Small intestine (tissue), 7 donors: ENCODE measurements at regions not wholly inside any gene's neighbourhood (a gene's known extent, or its start where the extent isn't known, plus 50 kb on each side); places are given as distances from the start of the nearest gene placed in this dataset.
A peak's percentile ranks its signal among the peaks of the same experiment; 100 is the strongest.

Experiments
- DNase-seq, 2 donors: peaks; one replicate each; pipeline versions ENCODE4 v3.0.0 to v3.0.0-alpha.2; 2013
- FAIRE-seq: peaks from 2 replicates; lab custom pipeline; 2012; peaks lifted over from hg19 to GRCh38; lab: Jason Lieb, UNC
- H3K27ac ChIP-seq, 3 donors: one replicate each; pipeline ENCODE4 v1.5.1; 2013; ENCODE audit warnings: low read length in 2 of 3, mild to moderate bottlenecking in 2 of 3, control low read depth in 1 of 3, inconsistent platforms in 1 of 3, low read depth in 1 of 3, moderate library complexity in 1 of 3
- H3K27me3 ChIP-seq, 3 donors: one replicate each; pipeline ENCODE4 v1.6.1; 2013; ENCODE audit warnings: low read length in 3 of 3, inconsistent platforms in 1 of 3; ENCODE audit not compliant: control insufficient read depth in 3 of 3, insufficient read depth in 3 of 3
- H3K36me3 ChIP-seq, 3 donors: one replicate each; pipeline ENCODE4 v1.6.1; 2013; ENCODE audit warnings: low read length in 3 of 3, inconsistent platforms in 1 of 3, low read depth in 1 of 3, mild to moderate bottlenecking in 1 of 3, moderate library complexity in 1 of 3; ENCODE audit not compliant: control insufficient read depth in 3 of 3, insufficient read depth in 2 of 3
- H3K4me1 ChIP-seq, 3 donors: one replicate each; pipeline ENCODE4 v1.6.1; 2013; ENCODE audit warnings: low read length in 2 of 3, inconsistent platforms in 1 of 3, low read depth in 1 of 3, mild to moderate bottlenecking in 1 of 3, moderate library complexity in 1 of 3; ENCODE audit not compliant: control insufficient read depth in 3 of 3, insufficient read depth in 2 of 3
- H3K4me3 ChIP-seq, 3 donors: one replicate each; pipeline ENCODE4 v1.5.1; 2013; ENCODE audit warnings: low read length in 3 of 3, control low read depth in 1 of 3, inconsistent platforms in 1 of 3, low read depth in 1 of 3, mild to moderate bottlenecking in 1 of 3, moderate library complexity in 1 of 3
- H3K9me3 ChIP-seq, 2 donors: one replicate each; pipeline ENCODE4 v1.6.1; 2013; ENCODE audit warnings: low read depth in 1 of 2, low read length in 1 of 2; ENCODE audit not compliant: control insufficient read depth in 2 of 2, insufficient read depth in 1 of 2
- WGBS, 3 donors: extraction: QIAGEN DNeasy Blood & Tissue Kit; methylation state at CpG; one replicate each; pipeline ENCODE4 v1.1.7; 2013; 5-methylcytosine and 5-hydroxymethylcytosine counted together
- donor health status: healthy with polysubstance abuse.
- donor health status: control.
- donor health status: control.
- donor health status: Bipolar disorder and iron deficiency.
- donor health status: healthy.

DNA sequence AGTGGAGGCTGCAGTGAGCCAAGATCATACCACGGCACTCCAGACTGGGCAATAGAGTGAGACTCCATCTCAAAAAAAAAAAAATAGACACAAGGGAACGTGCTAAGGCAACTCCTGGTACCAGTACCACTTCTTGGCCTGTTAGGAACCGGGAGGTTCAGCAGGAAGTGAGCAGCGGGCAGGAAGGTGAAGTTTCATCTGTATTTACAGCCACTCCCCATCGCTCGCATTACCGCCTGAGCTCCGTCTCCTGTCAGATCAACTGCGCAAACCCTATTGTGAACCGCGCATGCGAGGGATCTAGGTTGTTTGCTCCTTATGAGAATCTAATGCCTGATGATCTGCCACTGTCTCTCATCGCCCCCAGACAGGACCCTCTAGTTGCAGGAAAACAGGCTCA, 69.9 kb upstream of the FOXK1 start:
- peaks cover 0 to 7% (median 0%) of the 10 kb centered on the region in 3 donors for H3K4me1 ChIP-seq
- no peak for DNase-seq
- no peaks in the 10 kb centered on the region for H3K36me3 ChIP-seq
- H3K9me3 ChIP-seq = no peaks in the 10 kb centered on the region
- H3K27ac ChIP-seq = no peak overlapping the region
- no peak overlapping the region for H3K4me3 ChIP-seq
- 90 to 96% (median 93%) methylated on average over 13 of the region's 13 CpGs for WGBS, 3 donors
- no peak for FAIRE-seq
- H3K27me3 ChIP-seq = no peaks in the 10 kb centered on the region

DNA sequence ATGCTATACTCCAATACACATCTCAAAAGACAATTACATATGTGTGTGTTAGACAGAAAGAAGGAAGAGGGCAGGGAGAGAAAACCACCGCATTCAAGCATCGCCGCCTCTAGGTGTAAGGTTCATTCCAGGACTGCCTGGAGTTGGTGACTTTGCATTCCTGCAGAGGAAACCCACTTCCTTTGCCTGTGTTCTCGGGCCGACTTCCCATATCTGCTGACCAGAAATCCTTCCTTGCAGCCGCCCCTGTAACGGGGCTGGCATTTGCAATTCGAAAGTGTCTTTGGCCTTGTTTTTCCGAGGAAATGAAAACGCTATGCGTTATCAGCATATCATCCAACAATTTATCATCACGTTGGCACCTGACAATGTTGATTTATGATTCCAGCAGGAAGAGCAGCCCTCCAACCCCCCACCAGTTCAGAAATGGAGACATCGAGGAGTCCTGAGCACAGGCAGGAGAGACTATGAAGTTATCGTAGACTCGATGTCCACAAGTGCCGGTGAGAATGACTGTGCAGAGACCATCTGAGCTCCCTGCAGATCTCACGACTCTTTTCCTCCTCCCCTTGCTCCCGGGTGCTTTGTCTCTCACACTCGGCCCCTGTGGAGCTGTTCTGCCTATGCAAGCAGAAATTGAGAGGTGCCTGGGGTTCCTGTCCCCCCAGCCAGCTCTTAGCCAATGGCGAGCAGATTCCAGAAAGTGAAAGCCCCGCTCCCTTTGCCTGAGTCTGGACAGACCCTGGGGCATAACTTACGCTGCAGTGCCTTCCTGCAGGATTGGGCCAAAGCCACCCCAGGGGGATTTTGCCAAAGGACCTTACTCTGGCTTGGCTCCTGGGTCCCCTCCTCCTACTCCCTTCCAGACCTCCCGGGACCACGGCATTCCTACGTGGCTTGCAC, 68.9 kb upstream of the FOXK1 start:
- Histone ChIP-seq H3K9me3 (no peaks in the 10 kb centered on the region), H3K4me3 (peak overlapping the region in 1 of 3 donors; percentile 19)
- no peak for FAIRE-seq

DNA sequence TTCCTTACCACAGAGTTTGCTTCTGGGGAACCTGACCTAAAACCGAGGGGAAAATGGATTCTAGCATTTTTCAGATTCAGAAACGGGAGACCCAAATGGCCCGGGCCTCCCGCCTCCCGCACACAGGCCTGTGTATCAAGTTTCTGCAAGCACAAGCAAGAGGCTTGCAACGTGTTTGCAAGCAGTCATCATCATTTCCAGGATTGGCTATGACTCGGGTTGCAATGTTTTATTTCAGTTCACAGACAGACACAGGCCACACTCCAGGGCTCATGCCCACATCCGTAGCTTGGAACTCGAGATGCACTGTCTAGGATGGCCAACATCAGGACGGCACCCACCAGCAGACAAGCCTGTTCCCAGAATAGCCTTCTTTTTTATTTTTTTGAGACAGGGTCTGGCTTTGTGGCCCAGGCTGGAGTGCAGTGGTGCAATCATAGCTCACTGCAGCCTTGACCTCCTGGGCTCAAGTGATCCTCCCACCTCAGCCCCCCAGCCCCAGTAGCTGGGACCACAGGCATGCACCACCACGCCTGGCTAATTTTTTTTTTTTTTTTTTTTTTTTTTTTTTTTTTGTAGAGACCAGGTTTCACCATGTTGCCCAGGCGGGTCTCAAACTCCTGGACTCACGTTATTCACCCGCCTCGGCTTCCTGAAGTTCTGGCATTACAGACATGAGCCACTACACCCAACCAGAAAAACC, 68.1 kb upstream of the FOXK1 start:
- peaks cover 0 to 7% (median 0%) of the 10 kb centered on the region in 3 donors for H3K4me1 ChIP-seq
- FAIRE-seq (no peak), DNase-seq (no peak)
- no peaks in the 10 kb centered on the region for H3K36me3 ChIP-seq
- no peak overlapping the region for H3K27ac ChIP-seq
- no peak overlapping the region for H3K4me3 ChIP-seq
- H3K27me3 ChIP-seq = no peaks in the 10 kb centered on the region
- no peaks in the 10 kb centered on the region for H3K9me3 ChIP-seq
- 71 to 77% (median 75%) methylated on average over 14 to 15 of the region's 15 CpGs for WGBS, 3 donors

More for the DNA sequence above, 68.9 kb upstream of the FOXK1 start:
- no peaks in the 10 kb centered on the region for H3K36me3 ChIP-seq
- H3K4me1 ChIP-seq = peaks cover 0 to 7% (median 0%) of the 10 kb centered on the region in 3 donors
- H3K27ac ChIP-seq = peak overlapping the region in 1 of 3 donors; percentile 17
- peak in 1 of 2 donors; percentile 33 for DNase-seq
- no peaks in the 10 kb centered on the region for H3K27me3 ChIP-seq
- WGBS, 3 donors = 24 to 30% (median 28%) methylated on average over 25 of the region's 25 CpGs

DNA sequence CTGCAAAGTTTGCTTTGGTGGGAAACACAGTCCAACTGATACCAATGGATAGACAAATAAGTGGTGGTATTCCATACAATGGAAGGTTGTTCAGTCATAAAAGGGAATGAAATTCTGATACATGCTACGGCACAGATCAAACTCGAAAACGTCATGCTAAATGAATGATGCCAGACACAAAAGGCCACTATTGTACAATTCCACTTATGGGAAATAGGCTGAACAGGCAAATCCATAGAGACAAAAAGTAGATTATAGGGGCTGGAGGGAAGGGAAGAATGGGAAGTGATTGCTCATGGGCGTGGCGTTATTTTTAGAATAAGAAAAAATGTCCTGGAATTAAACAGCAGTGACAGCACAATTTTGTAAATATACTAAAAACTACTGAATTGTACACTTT, 66.0 kb upstream of the FOXK1 start:
- no peak overlapping the region for H3K27ac ChIP-seq
- 90 to 96% (median 91%) methylated on average over 5 of the region's 5 CpGs for WGBS, 3 donors
- no peaks in the 10 kb centered on the region for H3K27me3 ChIP-seq
- H3K4me3 ChIP-seq = no peak overlapping the region
- peaks cover 0 to 5% of the 10 kb centered on the region in 2 donors for H3K9me3 ChIP-seq
- H3K4me1 ChIP-seq = peaks cover 0 to 11% (median 0%) of the 10 kb centered on the region in 3 donors
- H3K36me3 ChIP-seq = no peaks in the 10 kb centered on the region
- DNase-seq (no peak), FAIRE-seq (no peak)

DNA sequence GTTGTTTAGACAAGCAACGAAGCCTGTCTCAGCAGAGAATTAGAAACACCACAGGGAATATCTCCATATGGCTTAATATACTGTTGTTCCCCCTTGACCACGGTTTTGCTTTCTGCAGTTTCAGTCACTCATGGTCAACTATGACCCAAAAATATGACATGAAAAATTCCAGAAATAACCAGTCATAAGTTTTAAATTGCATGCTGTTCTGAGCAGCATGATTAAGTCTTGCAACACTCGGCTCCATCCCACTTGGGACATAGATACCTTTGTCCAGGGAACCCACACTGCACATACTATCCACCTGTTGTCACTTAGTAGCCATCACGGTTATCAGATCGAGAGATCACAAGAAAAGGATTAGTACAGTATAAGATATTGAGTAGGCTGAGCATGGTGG, 60.7 kb upstream of the FOXK1 start:
- H3K9me3 ChIP-seq = peaks cover 0 to 20% of the 10 kb centered on the region in 2 donors
- 83 to 95% (median 84%) methylated on average over 5 of the region's 5 CpGs for WGBS, 3 donors
- DNase-seq (peak in 1 of 2 donors; percentile 45), FAIRE-seq (no peak)
- H3K36me3 ChIP-seq = no peaks in the 10 kb centered on the region
- H3K27ac ChIP-seq = no peak overlapping the region
- H3K4me3 ChIP-seq = no peak overlapping the region
- peaks cover 0 to 14% (median 5%) of the 10 kb centered on the region in 3 donors for H3K4me1 ChIP-seq
- no peaks in the 10 kb centered on the region for H3K27me3 ChIP-seq

DNA sequence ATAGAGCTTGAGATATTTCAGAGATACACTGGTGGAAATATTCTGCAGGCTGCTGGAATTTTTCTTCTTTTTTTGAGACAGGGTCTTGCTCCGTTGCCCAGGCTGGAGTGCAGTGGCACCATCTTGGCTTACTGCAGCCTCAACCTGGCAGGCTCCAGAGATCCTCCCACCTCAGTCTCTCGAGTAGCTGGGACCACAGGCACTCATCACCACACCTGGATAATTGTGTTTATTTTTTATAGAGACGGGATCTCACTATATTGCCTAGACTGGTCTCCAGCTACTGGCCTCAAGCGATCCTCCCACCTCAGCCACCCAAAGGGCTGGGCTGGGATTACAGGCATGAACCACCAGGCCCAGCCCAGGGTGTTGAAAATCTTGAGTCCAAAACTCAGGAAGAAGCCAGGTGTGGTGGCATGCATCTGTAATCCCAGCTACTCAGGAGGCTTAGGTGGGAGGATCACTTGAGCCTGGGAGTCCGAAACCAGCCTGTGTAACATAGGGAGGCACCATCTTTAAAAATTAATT, 55.7 kb upstream of the FOXK1 start:
- Histone ChIP-seq H3K4me1 (peaks cover 0 to 12% (median 8%) of the 10 kb centered on the region in 3 donors), H3K36me3 (no peaks in the 10 kb centered on the region), H3K27me3 (no peaks in the 10 kb centered on the region), H3K9me3 (peaks cover 0 to 15% of the 10 kb centered on the region in 2 donors), H3K27ac (no peak overlapping the region), H3K4me3 (no peak overlapping the region)
- DNase-seq = no peak
- FAIRE-seq = no peak
- 75 to 79% (median 79%) methylated on average over 5 of the region's 5 CpGs for WGBS, 3 donors

- Histone ChIP-seq H3K4me3 (no peak overlapping the region), H3K36me3 (no peaks in the 10 kb centered on the region), H3K27ac (no peak overlapping the region), H3K9me3 (no peaks in the 10 kb centered on the region), H3K4me1 (peaks cover 0 to 14% (median 8%) of the 10 kb centered on the region in 3 donors), H3K27me3 (no peaks in the 10 kb centered on the region)
- no peak for DNase-seq
- FAIRE-seq = no peak
- 85 to 88% (median 87%) methylated on average over 8 of the region's 8 CpGs for WGBS, 3 donors
Measured at GRCh38 chr7:4629287-4629895, 52.7 kb upstream of the FOXK1 start.
